K562 (cell line): ENCODE measurements at regions not wholly inside any gene's neighbourhood (a gene's known extent, or its start where the extent isn't known, plus 50 kb on each side); places are given as distances from the start of the nearest gene placed in this dataset.

Experiments used
- ATAC-seq: fragments of 200-7000 bp; cut with Tn5 transposase; 3 replicates; pipeline ENCODE4 v1.9.1; 2020; ENCODE audit warnings: moderate library complexity
- BruUV-seq: library from RNA; stranded (reverse); fragments of 400-500 nt; replicated peaks from 2 replicates; lab custom pipeline; 2021; lab: Mats Ljungman, UMichigan
- CTCF ChIA-PET: fragments of 300-600 bp; formaldehyde crosslinking; extraction: SDS; loops from one replicate; lab custom pipeline; 2021; ENCODE audit warnings: low intra/inter-chr PET ratio; lab: Yijun Ruan, JAX
- POLR2A ChIA-PET: fragments of 300-600, 350-650 bp; sonication (Branson Sonifier 250); formaldehyde crosslinking; extraction: SDS; loops from one replicate; lab custom pipeline; 2021; ENCODE audit warnings: antibody characterized with exemption, inconsistent platforms; lab: Yijun Ruan, JAX
- DNase-seq, 4 experiments: peaks; one replicate each; pipeline versions ENCODE4 v3.0.0 to v3.0.0-alpha.2; 2011 to 2018; ENCODE audit warnings: low spot score in 3 of 4, mixed read lengths in 3 of 4; ENCODE audit errors: extremely low read depth in 1 of 4
- FAIRE-seq: peaks from 2 replicates; lab custom pipeline; 2011; peaks lifted over from hg19 to GRCh38; lab: Jason Lieb, UNC
- H2AFZ ChIP-seq: 2 replicates; pipeline ENCODE4 v1.6.0; 2011; ENCODE audit warnings: low read depth, low read length, control low read depth, inconsistent platforms
- H3K27ac ChIP-seq: fragments of 200-600 bp; 3 replicates; pipeline ENCODE4 v1.8.0; 2011; ENCODE audit warnings: low read depth, mild to moderate bottlenecking, control low read depth, inconsistent platforms, low read length, moderate library complexity, mixed read lengths; ENCODE audit errors: extremely low read depth
- H3K27me3 ChIP-seq, 2 experiments: fragments of 300-600 bp in 1 of 2; 2 replicates in 1 of 2; 3 replicates in 1 of 2; pipeline versions ENCODE4 v1.6.0 to v1.8.0; 2011; ENCODE audit warnings: inconsistent platforms in 2 of 2, low read length in 2 of 2, mild to moderate bottlenecking in 1 of 2, mixed read lengths in 1 of 2, moderate library complexity in 1 of 2; ENCODE audit not compliant: control insufficient read depth in 2 of 2, insufficient read depth in 2 of 2
- H3K36me3 ChIP-seq: fragments of 300-600 bp; 3 replicates; pipeline ENCODE4 v1.8.0; 2011; ENCODE audit warnings: mild to moderate bottlenecking, low read length, inconsistent platforms; ENCODE audit not compliant: control insufficient read depth, insufficient read depth
- H3K4me1 ChIP-seq, 2 experiments: fragments of 200-600 bp in 1 of 2; replicated peaks in 1 of 2; 2 replicates in 1 of 2; 3 replicates in 1 of 2; pipeline versions ENCODE4 v1.5.1 to v1.8.0; 2011; ENCODE audit warnings: inconsistent platforms in 2 of 2, low read length in 2 of 2, mild to moderate bottlenecking in 1 of 2, mixed read lengths in 1 of 2, moderate library complexity in 1 of 2; ENCODE audit not compliant: control insufficient read depth in 2 of 2, insufficient read depth in 2 of 2
- H3K4me2 ChIP-seq: 2 replicates; pipeline ENCODE4 v1.6.1; 2011; ENCODE audit warnings: low read length, control low read depth, inconsistent platforms, mixed read lengths; ENCODE audit not compliant: insufficient read depth
- H3K4me3 ChIP-seq: fragments of 200-600 bp; sonication (generic), shearing (Covaris generic); 2 replicates; pipeline ENCODE4 v1.5.1; 2016; ENCODE audit warnings: control low read depth, inconsistent platforms
- H3K79me2 ChIP-seq: fragments of 200-600 bp; 3 replicates; pipeline ENCODE4 v1.8.0; 2011; ENCODE audit warnings: low read length, inconsistent platforms; ENCODE audit not compliant: control insufficient read depth, insufficient read depth
- H3K9ac ChIP-seq, 2 experiments: 2 replicates each; pipeline versions ENCODE4 v1.6.0 to v1.6.1; 2011; ENCODE audit warnings: low read depth in 2 of 2, low read length in 2 of 2, control low read depth in 1 of 2, inconsistent platforms in 1 of 2, mild to moderate bottlenecking in 1 of 2, mixed read lengths in 1 of 2; ENCODE audit not compliant: insufficient read depth in 1 of 2
- H3K9me1 ChIP-seq: one replicate; pipeline ENCODE4 v1.6.0; 2011; ENCODE audit warnings: inconsistent platforms, mild to moderate bottlenecking, low read length, moderate library complexity; ENCODE audit not compliant: control insufficient read depth, insufficient read depth
- H3K9me3 ChIP-seq: replicated peaks from 2 replicates; pipeline ENCODE4 v1.5.1; 2011; ENCODE audit warnings: low read depth, low read length, inconsistent platforms; ENCODE audit not compliant: control insufficient read depth, insufficient read depth
- H4K20me1 ChIP-seq: replicated peaks from 2 replicates; pipeline ENCODE4 v1.6.1; 2011; ENCODE audit warnings: low read length, inconsistent platforms, mixed read lengths; ENCODE audit not compliant: control insufficient read depth, insufficient read depth
- CEBPB ChIP-seq: fragments of 450-650 bp; IDR thresholded peaks from 2 replicates; pipeline ENCODE4 v1.6.1; 2016; ENCODE audit warnings: missing genetic modification characterization, missing compliant biosample characterization
- CREB3 ChIP-seq: fragments of 450-650 bp; conservative IDR thresholded peaks from 2 replicates; pipeline ENCODE4 v1.6.1; 2016; ENCODE audit warnings: missing genetic modification characterization, low read depth, mild to moderate bottlenecking, missing compliant biosample characterization, moderate library complexity
- HIVEP1 ChIP-seq: fragments of 250-450 bp; sonication (Bioruptor Pico); IDR thresholded peaks from 2 replicates; pipeline ENCODE4 v1.4.0; 2020; ENCODE audit warnings: mild to moderate bottlenecking
- IFI16 ChIP-seq: fragments of 250-450 bp; sonication (Bioruptor Pico); IDR thresholded peaks from 2 replicates; pipeline ENCODE4 v2.1.2; 2022; ENCODE audit warnings: mild to moderate bottlenecking, inconsistent platforms
- IRF1 ChIP-seq: sonication (generic); formaldehyde crosslinking; IDR thresholded peaks from 2 replicates; pipeline ENCODE4 v1.8.0; 2022; ENCODE audit warnings: missing genetic modification reagents, mild to moderate bottlenecking, borderline replicate concordance
- KDM4B ChIP-seq, 2 experiments: fragments of 450-650 bp in 1 of 2; sonication (generic) in 1 of 2; IDR thresholded peaks; 2 replicates each; pipeline ENCODE4 v1.6.1; 2016 to 2017; ENCODE audit warnings: borderline replicate concordance in 2 of 2, antibody characterized with exemption in 1 of 2, low read depth in 1 of 2, mild to moderate bottlenecking in 1 of 2
- MIER1 ChIP-seq: fragments of 450-650 bp; IDR thresholded peaks from 2 replicates; pipeline ENCODE4 v1.6.1; 2016; ENCODE audit warnings: antibody characterized with exemption, mild to moderate bottlenecking, low read depth
- NFXL1 ChIP-seq: fragments of 450-650 bp; formaldehyde crosslinking; IDR thresholded peaks from 2 replicates; pipeline ENCODE4 v1.4.0; 2021; ENCODE audit warnings: mild to moderate bottlenecking
- RBBP5 ChIP-seq: fragments of 200-600 bp; sonication (generic); IDR thresholded peaks from 2 replicates; pipeline ENCODE4 v1.6.1; 2012; ENCODE audit warnings: borderline replicate concordance, mild to moderate bottlenecking, low read length, control low read depth, inconsistent platforms; ENCODE audit not compliant: insufficient read depth, poor library complexity, severe bottlenecking
- SMARCB1 ChIP-seq: IDR thresholded peaks from 2 replicates; pipeline ENCODE4 v1.6.1; 2011; ENCODE audit warnings: improper control_type of control experiment, low read depth; ENCODE audit not compliant: insufficient read length
- TAF1 ChIP-seq: IDR thresholded peaks from 2 replicates; pipeline ENCODE4 v1.6.1; 2011; ENCODE audit warnings: mild to moderate bottlenecking, low read length, moderate library complexity; ENCODE audit not compliant: insufficient read depth, control insufficient read depth, severe bottlenecking; ENCODE audit errors: extremely low read depth
- THRB ChIP-seq: fragments of 450-650 bp; formaldehyde crosslinking; conservative IDR thresholded peaks from 2 replicates; pipeline ENCODE4 v1.4.0; 2022; ENCODE audit warnings: mild to moderate bottlenecking, missing genetic modification characterization
- XRCC3 ChIP-seq: fragments of 450-650 bp; IDR thresholded peaks from 2 replicates; pipeline ENCODE4 v1.6.1; 2017; ENCODE audit warnings: mild to moderate bottlenecking, moderate library complexity
- ZHX1 ChIP-seq: fragments of 150-350 bp; conservative IDR thresholded peaks from 2 replicates; pipeline ENCODE4 v1.6.1; 2014; ENCODE audit warnings: low read length
- ZNF253 ChIP-seq: fragments of 250-450 bp; sonication (Bioruptor Pico); conservative IDR thresholded peaks from 2 replicates; pipeline ENCODE4 v1.6.1; 2021; ENCODE audit warnings: mild to moderate bottlenecking
- ZNF282 ChIP-seq: sonication (generic); formaldehyde crosslinking; IDR thresholded peaks from 2 replicates; pipeline ENCODE4 v1.8.1; 2023; ENCODE audit warnings: missing genetic modification reagents
- WGBS: fragments of 100-300 bp; shearing (Covaris generic); methylation state at CpG from one replicate; pipeline ENCODE4 v1.1.6; 2016; ENCODE audit warnings: low coverage, mixed read lengths; ENCODE audit not compliant: insufficient coverage; ENCODE audit errors: missing lambda C conversion rate; 5-methylcytosine and 5-hydroxymethylcytosine counted together
- in situ Hi-C: fragments of 300-500 bp; cut with MboI; formaldehyde crosslinking; loops from 4 replicates; pipeline ENCODE4 v1.15.0; 2018; ENCODE audit warnings: inconsistent platforms, mixed read lengths
- intact Hi-C: fragments of 100-400 bp; cut with micrococcal nuclease; formaldehyde crosslinking; loops from 2 replicates; pipeline ENCODE4 v1.14.2; 2022

DNA sequence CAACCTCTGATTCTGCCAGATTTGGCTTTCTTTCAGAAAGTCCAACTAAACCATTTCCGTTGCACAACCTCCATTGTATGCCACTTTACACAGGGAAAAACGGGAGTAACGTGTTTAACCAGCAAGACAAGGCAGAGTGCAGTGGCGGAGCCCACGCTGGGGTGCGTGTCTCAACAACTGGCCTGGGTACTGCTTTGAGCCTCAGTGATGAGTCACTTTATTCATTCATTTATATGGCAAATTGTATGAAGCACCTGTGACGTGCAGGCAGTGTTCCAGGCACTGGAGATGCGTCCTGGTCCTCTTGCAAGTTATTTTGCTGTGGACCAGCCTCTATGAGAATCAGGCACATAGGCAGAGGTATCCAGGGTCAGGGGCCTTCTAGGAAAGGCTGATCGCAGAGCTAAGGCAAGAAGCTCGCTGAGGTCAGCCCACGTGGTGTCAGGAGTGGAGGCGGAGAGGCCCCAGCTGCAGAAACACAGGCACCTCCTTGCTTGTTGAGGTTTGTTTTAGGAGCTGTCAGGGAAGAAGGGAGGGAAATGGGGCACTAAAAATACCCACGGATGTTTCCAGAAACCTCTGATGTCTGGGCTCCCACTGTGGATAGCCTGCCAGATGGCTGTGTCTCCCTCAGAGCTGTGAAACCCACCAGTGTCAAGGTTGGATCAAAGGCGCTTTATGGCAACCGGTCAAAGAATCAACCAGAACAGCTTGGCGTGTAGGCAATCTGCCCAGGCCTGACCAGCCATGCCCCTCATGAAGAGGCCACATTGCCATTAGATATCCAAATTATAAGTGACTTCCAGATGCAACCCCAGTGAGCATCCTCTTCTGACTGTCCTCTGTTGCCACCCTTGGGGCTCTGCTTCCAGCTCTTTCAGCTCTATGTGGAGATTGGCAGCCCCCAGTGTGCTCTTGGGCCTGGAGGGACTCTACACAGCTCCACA is 157.2 kb downstream of the CD83 start:
- WGBS, result 20% methylated on average over 16 of the region's 16 CpGs
- no peak for ATAC-seq
- Histone ChIP-seq H4K20me1 (no peaks in the 10 kb centered on the region), H3K27me3 (peaks cover 5 to 28% of the 10 kb centered on the region in 2 experiments; a peak in 4 of 5 replicates), H3K4me3 (no peak overlapping the region), H3K9me1 (no peaks in the 10 kb centered on the region), H3K27ac (no peak overlapping the region), H3K9ac (no peak overlapping the region; a peak in 1 of 4 replicates), H2AFZ (no peak overlapping the region), H3K9me3 (peaks cover 6% of the 10 kb centered on the region), H3K4me1 (peaks cover 5 to 11% of the 10 kb centered on the region in 2 experiments), H3K36me3 (no peaks in the 10 kb centered on the region), H3K4me2 (no peak overlapping the region), H3K79me2 (no peaks in the 10 kb centered on the region)
- DNase-seq, result no peak
- in situ Hi-C loops (no loop called here), intact Hi-C loops (no loop called here)
- CTCF ChIA-PET, result no interaction called here
- POLR2A ChIA-PET, result no interaction called here
- FAIRE-seq, result no peak
- BruUV-seq, result no TSS peak
- TF ChIP-seq ZNF282 (CRISPR knock-in tag) (no peak), XRCC3 (no peak), SMARCB1 (no peak), HIVEP1 (no peak), CREB3 (tag) (no peak), THRB (CRISPR knock-in tag) (no peak), IRF1 (CRISPR knock-in tag) (no peak), IFI16 (CRISPR knock-in tag) (no peak), TAF1 (no peak), ZHX1 (no peak), RBBP5 (no peak), ZNF253 (CRISPR knock-in tag) (no peak), KDM4B (IDR thresholded peaks at IDR 0.05; ENCODE audit: borderline replicate concordance in 2 of 2, low read depth in 1 of 2) (no peak), CEBPB (tag) (no peak), MIER1 (no peak), NFXL1 (CRISPR knock-in tag) (no peak)
